Testis (tissue), 2 donors: ENCODE measurements at regions not wholly inside any gene's neighbourhood (a gene's known extent, or its start where the extent isn't known, plus 50 kb on each side); places are given as distances from the start of the nearest gene placed in this dataset.

ENCODE experiments used
- DNase-seq: peaks from one replicate; pipeline ENCODE4 v3.0.0-alpha.2; 2019
- H3K27ac ChIP-seq, 2 donors: fragments of 200-600 bp; sonication (generic); one replicate each; pipeline ENCODE4 v1.5.1; 2019
- H3K27me3 ChIP-seq: fragments of 200-600 bp; sonication (generic); one replicate; pipeline ENCODE4 v1.5.1; 2019
- H3K36me3 ChIP-seq: fragments of 200-600 bp; sonication (generic); one replicate; pipeline ENCODE4 v1.5.1; 2017; ENCODE audit warnings: low read depth; ENCODE audit errors: missing control alignments
- H3K4me1 ChIP-seq: fragments of 200-600 bp; sonication (generic); one replicate; pipeline ENCODE4 v1.5.1; 2019
- H3K4me3 ChIP-seq, 2 donors: fragments of 200-600 bp; sonication (generic); one replicate each; pipeline ENCODE4 v1.5.1; 2017 to 2019
- H3K9me3 ChIP-seq: fragments of 200-600 bp; sonication (generic); one replicate; pipeline ENCODE4 v1.5.1; 2017
- POLR2A ChIP-seq: fragments of 450-650 bp; IDR thresholded peaks from one replicate; pipeline ENCODE4 v1.6.1; 2017; ENCODE audit warnings: antibody characterized with exemption, mild to moderate bottlenecking, moderate library complexity
- WGBS, 2 donors: methylation state at CpG; one replicate each; pipeline ENCODE4 v1.1.5; 2018; 5-methylcytosine and 5-hydroxymethylcytosine counted together
- intact Hi-C: fragments of 100-400 bp; cut with DNase I; formaldehyde crosslinking; loops from one replicate; pipeline ENCODE4 v1.15.1; 2023; ENCODE audit warnings: low total_unique reads
- TF ChIP-seq, protein P1 (sequence below), 3 experiments: fragments of 450-650 bp in 2 of 3; fragments of 200-600 bp in 1 of 3; sonication (generic) in 1 of 3; IDR thresholded peaks; one replicate each; pipeline ENCODE4 v1.5.1; 2016 to 2019; ENCODE audit warnings: antibody characterized with exemption in 3 of 3, mild to moderate bottlenecking in 2 of 3, moderate library complexity in 1 of 3

DNA sequence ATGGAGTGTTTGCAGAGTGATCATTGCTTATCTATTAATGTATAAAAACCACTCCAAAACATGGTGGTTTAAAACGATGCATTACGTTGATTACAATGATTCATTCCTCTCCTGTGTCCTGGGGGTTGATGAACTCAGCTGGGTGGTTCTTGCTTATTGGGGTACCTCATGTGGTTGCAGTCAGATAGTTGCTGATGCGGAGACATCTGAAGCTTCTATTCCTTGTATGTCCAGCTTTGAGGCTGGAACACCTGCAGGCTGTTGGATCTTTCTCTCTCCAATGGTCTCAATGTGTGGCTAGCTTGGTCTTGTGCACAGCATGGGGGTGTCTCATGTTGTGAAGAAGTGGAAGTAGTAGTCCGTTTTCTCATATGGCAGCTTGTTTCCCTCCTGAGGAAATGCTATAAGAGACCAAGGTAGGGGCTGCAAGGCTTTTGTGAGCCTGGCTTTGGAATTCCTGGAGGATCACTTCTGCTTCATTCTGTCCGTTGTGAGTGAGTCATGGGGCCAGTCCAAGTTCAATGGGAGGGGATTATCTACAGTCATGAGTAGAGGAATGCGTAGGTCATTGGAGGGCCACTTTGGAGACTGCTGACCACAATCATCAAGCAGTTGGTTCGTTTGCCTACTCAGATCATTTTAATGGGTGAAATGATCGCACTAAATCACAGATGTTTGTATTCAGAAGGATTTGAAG lies 601.0 kb downstream of the SLC4A3 start:
- WGBS, 2 donors, result 56 to 71% methylated on average over 8 of the region's 8 CpGs
- H3K9me3 ChIP-seq, result no peaks in the 10 kb centered on the region
- H3K4me1 ChIP-seq, result no peaks in the 10 kb centered on the region
- no peak for DNase-seq
- H3K27me3 ChIP-seq, result no peaks in the 10 kb centered on the region
- no peak overlapping the region for H3K27ac ChIP-seq
- no peak overlapping the region for H3K4me3 ChIP-seq
- TF ChIP-seq POLR2A, result no peak
- TF ChIP-seq, protein P1, sequence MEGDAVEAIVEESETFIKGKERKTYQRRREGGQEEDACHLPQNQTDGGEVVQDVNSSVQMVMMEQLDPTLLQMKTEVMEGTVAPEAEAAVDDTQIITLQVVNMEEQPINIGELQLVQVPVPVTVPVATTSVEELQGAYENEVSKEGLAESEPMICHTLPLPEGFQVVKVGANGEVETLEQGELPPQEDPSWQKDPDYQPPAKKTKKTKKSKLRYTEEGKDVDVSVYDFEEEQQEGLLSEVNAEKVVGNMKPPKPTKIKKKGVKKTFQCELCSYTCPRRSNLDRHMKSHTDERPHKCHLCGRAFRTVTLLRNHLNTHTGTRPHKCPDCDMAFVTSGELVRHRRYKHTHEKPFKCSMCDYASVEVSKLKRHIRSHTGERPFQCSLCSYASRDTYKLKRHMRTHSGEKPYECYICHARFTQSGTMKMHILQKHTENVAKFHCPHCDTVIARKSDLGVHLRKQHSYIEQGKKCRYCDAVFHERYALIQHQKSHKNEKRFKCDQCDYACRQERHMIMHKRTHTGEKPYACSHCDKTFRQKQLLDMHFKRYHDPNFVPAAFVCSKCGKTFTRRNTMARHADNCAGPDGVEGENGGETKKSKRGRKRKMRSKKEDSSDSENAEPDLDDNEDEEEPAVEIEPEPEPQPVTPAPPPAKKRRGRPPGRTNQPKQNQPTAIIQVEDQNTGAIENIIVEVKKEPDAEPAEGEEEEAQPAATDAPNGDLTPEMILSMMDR (IDR thresholded peaks at IDR 0.05), result no peak
- intact Hi-C loops, result no loop called here
- no peaks in the 10 kb centered on the region for H3K36me3 ChIP-seq

DNA sequence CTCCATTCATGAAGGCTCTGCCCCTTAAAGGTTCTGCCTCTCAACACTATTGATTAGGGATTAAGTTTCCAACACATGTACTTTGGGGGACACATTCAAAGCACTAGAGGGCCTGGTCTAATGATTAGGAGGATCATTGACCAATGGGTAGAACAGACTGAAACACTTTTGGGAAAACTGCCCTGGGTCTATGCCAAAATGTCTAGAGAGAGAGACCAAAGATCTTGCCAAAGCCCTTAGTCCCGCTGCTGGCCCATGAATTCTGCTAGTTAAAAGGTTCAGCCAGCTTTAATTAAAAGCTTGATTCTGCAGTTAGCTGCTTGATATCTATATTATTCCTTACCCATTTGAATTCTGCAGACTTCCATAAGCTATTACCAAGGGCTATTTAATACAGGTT lies 613.2 kb downstream of the SLC4A3 start:
- TF ChIP-seq POLR2A, result no peak
- TF ChIP-seq, protein P1 (IDR thresholded peaks at IDR 0.05), result no peak
- Histone ChIP-seq H3K4me3 (no peak overlapping the region), H3K27ac (no peak overlapping the region), H3K4me1 (no peaks in the 10 kb centered on the region), H3K36me3 (no peaks in the 10 kb centered on the region), H3K27me3 (no peaks in the 10 kb centered on the region), H3K9me3 (no peaks in the 10 kb centered on the region)
- WGBS, 2 donors, result 0 to 30% methylated on average over 1 of the region's 1 CpG
- no peak for DNase-seq
- intact Hi-C loops, result no loop called here

DNA sequence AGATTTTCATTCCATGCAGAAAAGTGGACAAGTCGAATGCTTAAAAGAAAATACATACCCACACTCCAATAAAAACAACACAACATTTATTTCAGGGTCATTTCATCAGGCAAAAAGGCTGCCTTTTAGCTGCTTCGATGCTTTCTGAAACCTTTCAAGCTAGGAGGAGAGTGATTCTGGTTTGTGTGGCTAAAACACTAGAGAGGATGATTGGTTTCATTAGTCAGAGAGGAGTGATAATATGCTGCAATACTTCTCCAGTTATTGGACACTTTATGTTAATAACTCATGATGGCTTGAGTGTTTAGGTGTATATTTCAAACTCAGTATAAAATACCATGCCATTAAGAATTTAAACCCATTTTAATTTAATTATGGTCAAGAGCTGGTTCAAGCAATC lies 614.0 kb downstream of the SLC4A3 start:
- Histone ChIP-seq H3K4me1 (no peaks in the 10 kb centered on the region), H3K36me3 (no peaks in the 10 kb centered on the region), H3K27me3 (no peaks in the 10 kb centered on the region), H3K4me3 (no peak overlapping the region), H3K27ac (no peak overlapping the region), H3K9me3 (no peaks in the 10 kb centered on the region)
- DNase-seq, result no peak
- intact Hi-C loops, result no loop called here
- TF ChIP-seq, protein P1 (IDR thresholded peaks at IDR 0.05), result no peak
- TF ChIP-seq POLR2A, result no peak
- WGBS, 2 donors, result 54 to 62% methylated on average over 2 of the region's 2 CpGs

DNA sequence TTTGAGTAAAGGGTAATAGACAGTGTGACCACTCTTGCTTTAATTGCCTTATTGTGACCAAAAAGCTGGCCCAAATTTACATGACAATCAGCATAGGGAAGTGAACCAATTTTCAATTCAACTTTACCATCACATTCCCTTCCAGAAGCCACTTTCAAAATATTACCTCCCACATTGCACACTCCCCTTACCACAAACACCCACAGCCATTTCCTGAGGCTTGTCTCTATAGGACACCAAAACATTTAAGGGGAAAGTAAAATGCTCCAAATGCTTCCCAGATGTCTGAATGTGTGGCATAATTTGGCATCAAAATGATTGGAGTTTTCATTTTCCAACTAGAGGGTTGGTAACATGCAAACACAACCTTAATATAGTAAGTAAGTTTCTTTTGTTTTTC lies 616.1 kb downstream of the SLC4A3 start:
- no peak for DNase-seq
- TF ChIP-seq, protein P1 (IDR thresholded peaks at IDR 0.05), result no peak
- TF ChIP-seq POLR2A, result no peak
- H3K9me3 ChIP-seq, result no peaks in the 10 kb centered on the region

DNA sequence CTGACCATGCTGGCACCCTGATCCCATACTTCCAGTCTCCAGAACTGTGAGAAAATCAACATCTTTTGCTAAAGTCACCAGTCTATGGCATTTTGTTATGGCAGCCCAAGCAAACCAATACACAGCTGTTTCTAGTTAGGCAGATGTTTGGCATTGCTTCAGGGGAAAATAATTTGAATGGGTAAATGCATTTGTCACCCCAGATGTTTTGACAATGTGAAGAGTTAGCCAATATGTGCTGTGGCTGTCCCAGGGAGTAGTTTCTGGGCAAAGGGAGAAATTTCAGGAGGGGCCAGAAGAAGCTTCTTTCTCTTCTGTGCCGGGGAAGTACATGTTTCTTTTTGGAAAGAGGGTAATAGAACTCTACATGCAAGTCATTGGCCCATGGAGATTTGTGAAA lies 619.0 kb downstream of the SLC4A3 start:
- no peaks in the 10 kb centered on the region for H3K36me3 ChIP-seq
- intact Hi-C loops, result no loop called here
- WGBS, 2 donors, result 85 to 91% methylated on average over 1 of the region's 1 CpG
- H3K27ac ChIP-seq, result no peak overlapping the region
- no peaks in the 10 kb centered on the region for H3K9me3 ChIP-seq
- no peaks in the 10 kb centered on the region for H3K27me3 ChIP-seq
- H3K4me1 ChIP-seq, result no peaks in the 10 kb centered on the region
- DNase-seq, result no peak
- no peak overlapping the region for H3K4me3 ChIP-seq
- TF ChIP-seq POLR2A, result no peak
- TF ChIP-seq, protein P1 (IDR thresholded peaks at IDR 0.05), result no peak

More for the DNA sequence above, 616.1 kb downstream of the SLC4A3 start:
- Histone ChIP-seq H3K4me1 (no peaks in the 10 kb centered on the region), H3K36me3 (no peaks in the 10 kb centered on the region), H3K4me3 (no peak overlapping the region), H3K27ac (no peak overlapping the region), H3K27me3 (no peaks in the 10 kb centered on the region)
- intact Hi-C loops, result no loop called here
